PC-3 (cell line): ENCODE measurements at regions not wholly inside any gene's neighbourhood (a gene's known extent, or its start where the extent isn't known, plus 50 kb on each side); places are given as distances from the start of the nearest gene placed in this dataset.

Experiments
- ATAC-seq: fragments of 200-7000 bp; cut with Tn5 transposase; 2 replicates; pipeline ENCODE4 v1.9.1; 2020; ENCODE audit warnings: mild to moderate bottlenecking, moderate library complexity
- BruUV-seq: library from RNA; stranded (reverse); fragments of 400-500 nt; replicated peaks from 2 replicates; lab custom pipeline; 2021; lab: Mats Ljungman, UMichigan
- CTCF ChIA-PET: fragments of 300-600 bp; sonication (Branson Sonifier 250); formaldehyde crosslinking; loops from one replicate; lab custom pipeline; 2022; ENCODE audit warnings: antibody characterized with exemption; lab: Charles Lee
- POLR2A ChIA-PET: fragments of 300-600 bp; sonication (Branson Sonifier 250); formaldehyde crosslinking; loops from one replicate; lab custom pipeline; 2022; ENCODE audit warnings: antibody characterized with exemption; ENCODE audit not compliant: unreplicated experiment; lab: Charles Lee
- DNase-seq: peaks from one replicate; pipeline ENCODE4 v3.0.0-alpha.2; 2015
- H2AFZ ChIP-seq: fragments of 300-600 bp; sonication (generic); 2 replicates; pipeline ENCODE4 v1.6.0; 2016; ENCODE audit warnings: antibody characterized with exemption, low read length
- H3F3A ChIP-seq: fragments of 300-600 bp; sonication (generic); one replicate; pipeline ENCODE4 v1.6.0; 2017; ENCODE audit warnings: antibody characterized with exemption, low read length, control low read depth, mild to moderate bottlenecking; ENCODE audit not compliant: unreplicated experiment
- H3K27ac ChIP-seq: fragments of 300-600 bp; sonication (generic); 2 replicates; pipeline ENCODE4 v1.5.1; 2016; ENCODE audit warnings: mild to moderate bottlenecking, low read length
- H3K27me3 ChIP-seq: fragments of 300-600 bp; sonication (generic); 2 replicates; pipeline ENCODE4 v1.6.1; 2016; ENCODE audit warnings: low read length, mixed read lengths
- H3K36me3 ChIP-seq: fragments of 300-600 bp; sonication (generic); 2 replicates; pipeline ENCODE4 v1.6.1; 2016; ENCODE audit warnings: low read depth, mixed run types, low read length, mixed read lengths
- H3K4me1 ChIP-seq: fragments of 300-600 bp; sonication (generic); 2 replicates; pipeline ENCODE4 v1.5.1; 2016; ENCODE audit warnings: low read length; ENCODE audit not compliant: insufficient read depth
- H3K4me2 ChIP-seq: fragments of 300-600 bp; sonication (generic); 2 replicates; pipeline ENCODE4 v1.6.0; 2016; ENCODE audit warnings: low read length
- H3K4me3 ChIP-seq: fragments of 300-600 bp; sonication (generic); 2 replicates; pipeline ENCODE4 v1.5.1; 2016; ENCODE audit warnings: mild to moderate bottlenecking, low read length, mixed read lengths
- H3K79me2 ChIP-seq: fragments of 300-600 bp; sonication (generic); 2 replicates; pipeline ENCODE4 v1.6.1; 2017; ENCODE audit warnings: low read length, mixed read lengths
- H3K9ac ChIP-seq: fragments of 300-600 bp; sonication (generic); 2 replicates; pipeline ENCODE4 v1.6.0; 2016; ENCODE audit warnings: mild to moderate bottlenecking, low read length
- H3K9me2 ChIP-seq: fragments of 300-600 bp; sonication (generic); replicated peaks from 2 replicates; pipeline ENCODE4 v1.6.1; 2016; ENCODE audit warnings: mixed run types, low read length, mixed read lengths
- H3K9me3 ChIP-seq: fragments of 300-600 bp; sonication (generic); 2 replicates; pipeline ENCODE4 v1.6.1; 2016; ENCODE audit warnings: low read length, mixed read lengths
- H4K20me1 ChIP-seq: fragments of 300-600 bp; sonication (generic); 2 replicates; pipeline ENCODE4 v1.6.1; 2016; ENCODE audit warnings: low read length, mixed read lengths
- EZH2 ChIP-seq: fragments of 300-600 bp; sonication (generic); IDR thresholded peaks from one replicate; pipeline ENCODE4 v1.6.1; 2017; ENCODE audit warnings: antibody characterized with exemption, mild to moderate bottlenecking, low read length; ENCODE audit not compliant: unreplicated experiment
- EZH2phosphoT487 ChIP-seq: fragments of 300-600 bp; sonication (generic); IDR thresholded peaks from 2 replicates; pipeline ENCODE4 v1.6.1; 2018; ENCODE audit warnings: mild to moderate bottlenecking, antibody characterized with exemption, low read length, borderline replicate concordance
- intact Hi-C: fragments of 100-400 bp; cut with micrococcal nuclease; formaldehyde crosslinking; loops from 2 replicates; pipeline ENCODE4 v1.9.0; 2023
- TF ChIP-seq, protein P1 (sequence below): fragments of 300-600 bp; sonication (generic); conservative IDR thresholded peaks from 2 replicates; pipeline ENCODE4 v1.5.1; 2017; ENCODE audit warnings: antibody characterized with exemption, low read depth, mild to moderate bottlenecking, low read length

DNA sequence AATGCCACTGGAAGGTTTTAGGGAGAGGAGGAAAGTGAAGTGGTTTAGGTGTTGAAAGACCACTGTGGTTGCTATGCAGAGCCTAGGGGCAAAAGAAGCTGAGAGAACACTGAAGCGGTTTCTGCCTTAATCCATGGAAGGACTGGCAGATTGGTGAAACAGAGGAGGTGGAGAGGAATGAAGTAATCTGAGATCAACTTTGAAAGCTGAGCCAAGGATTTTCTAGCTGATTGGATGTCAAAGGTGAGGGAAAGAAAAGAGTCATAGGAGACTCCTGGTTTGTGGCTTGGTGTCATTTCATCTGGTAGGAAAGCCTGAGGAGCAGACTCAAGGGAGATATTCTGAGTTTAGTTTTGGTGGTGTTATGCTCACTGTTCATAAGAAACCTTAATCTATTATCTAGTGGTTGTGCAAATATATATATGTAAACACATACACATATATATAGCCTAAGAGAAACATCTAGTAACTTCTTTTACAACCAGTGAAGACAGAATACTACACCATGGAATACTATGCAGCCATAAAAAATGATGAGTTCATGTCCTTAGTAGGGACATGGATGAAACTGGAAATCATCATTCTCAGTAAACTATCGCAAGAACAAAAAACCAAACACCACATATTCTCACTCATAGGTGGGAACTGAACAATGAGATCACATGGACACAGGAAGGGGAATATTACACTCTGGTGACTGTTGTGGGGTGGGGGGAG lies 134.1 kb upstream of the CREB1 start:
- ChIA-PET CTCF (interaction anchor here (0.5 kb wide), 1 partner anchor 230 kb away, joined by 3 read pairs; the partner anchor contains the start of gene KLF7), POLR2A (no interaction called here)
- peak overlapping the region; percentile 44 for H2AFZ ChIP-seq
- peak; percentile 16 for ATAC-seq
- no peaks in the 10 kb centered on the region for H3K36me3 ChIP-seq
- BruUV-seq: TSS peak; percentile 96
- no peaks in the 10 kb centered on the region for H3K27me3 ChIP-seq
- H3K79me2 ChIP-seq: no peaks in the 10 kb centered on the region
- no peaks in the 10 kb centered on the region for H3K9me3 ChIP-seq
- H4K20me1 ChIP-seq: no peaks in the 10 kb centered on the region
- H3K4me2 ChIP-seq: peak overlapping the region; percentile 74
- peak overlapping the region; percentile 99 for H3K27ac ChIP-seq
- intact Hi-C loops: loop anchor here (1.0 to 2.0 kb wide), 7 partner anchors 53 to 229 kb away; no protein-coding TSS in a partner anchor
- peak; percentile 83 for DNase-seq
- TF ChIP-seq, protein P1, sequence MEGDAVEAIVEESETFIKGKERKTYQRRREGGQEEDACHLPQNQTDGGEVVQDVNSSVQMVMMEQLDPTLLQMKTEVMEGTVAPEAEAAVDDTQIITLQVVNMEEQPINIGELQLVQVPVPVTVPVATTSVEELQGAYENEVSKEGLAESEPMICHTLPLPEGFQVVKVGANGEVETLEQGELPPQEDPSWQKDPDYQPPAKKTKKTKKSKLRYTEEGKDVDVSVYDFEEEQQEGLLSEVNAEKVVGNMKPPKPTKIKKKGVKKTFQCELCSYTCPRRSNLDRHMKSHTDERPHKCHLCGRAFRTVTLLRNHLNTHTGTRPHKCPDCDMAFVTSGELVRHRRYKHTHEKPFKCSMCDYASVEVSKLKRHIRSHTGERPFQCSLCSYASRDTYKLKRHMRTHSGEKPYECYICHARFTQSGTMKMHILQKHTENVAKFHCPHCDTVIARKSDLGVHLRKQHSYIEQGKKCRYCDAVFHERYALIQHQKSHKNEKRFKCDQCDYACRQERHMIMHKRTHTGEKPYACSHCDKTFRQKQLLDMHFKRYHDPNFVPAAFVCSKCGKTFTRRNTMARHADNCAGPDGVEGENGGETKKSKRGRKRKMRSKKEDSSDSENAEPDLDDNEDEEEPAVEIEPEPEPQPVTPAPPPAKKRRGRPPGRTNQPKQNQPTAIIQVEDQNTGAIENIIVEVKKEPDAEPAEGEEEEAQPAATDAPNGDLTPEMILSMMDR: no peak
- TF ChIP-seq EZH2phosphoT487 (no peak), EZH2 (no peak)
- H3K4me1 ChIP-seq: peaks cover 23% of the 10 kb centered on the region
- H3F3A ChIP-seq: peaks cover 4% of the 10 kb centered on the region
- peak overlapping the region; percentile 89 for H3K9ac ChIP-seq
- H3K9me2 ChIP-seq: no peaks in the 10 kb centered on the region
- H3K4me3 ChIP-seq: peak overlapping the region; percentile 40

DNA sequence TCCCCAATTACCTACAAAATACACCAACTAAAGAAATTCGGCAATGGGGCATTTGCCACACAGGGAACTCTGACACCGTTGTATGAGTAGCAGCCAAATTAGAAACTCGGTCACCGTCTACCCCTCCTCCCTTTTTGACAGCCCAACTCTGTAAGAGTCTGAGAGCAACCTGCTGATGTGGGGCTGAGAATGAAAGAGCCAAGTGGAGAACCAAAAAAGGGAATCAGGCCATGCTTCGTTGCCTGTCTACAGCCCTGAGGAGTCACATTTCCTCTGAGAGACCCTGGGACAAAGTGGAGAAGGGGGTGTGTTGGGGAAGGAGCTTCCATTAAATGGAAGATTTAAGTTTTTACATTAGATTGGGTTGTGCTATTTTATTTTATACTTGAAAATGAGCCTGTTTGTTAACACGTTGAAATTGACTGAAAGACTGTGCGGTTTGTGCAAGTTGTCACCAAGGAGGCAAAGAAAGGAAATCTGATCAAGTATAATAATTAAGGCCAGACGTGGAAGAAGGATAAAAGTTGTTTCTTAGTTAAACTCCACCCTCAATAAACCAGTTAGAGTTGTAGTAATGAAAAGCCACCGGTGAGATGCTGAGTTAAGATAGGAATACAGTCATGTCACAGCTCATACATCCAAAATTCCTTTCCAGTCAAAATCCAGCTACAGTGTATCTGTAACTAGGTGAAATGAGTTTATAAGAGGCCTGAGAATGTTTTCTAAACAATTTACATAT lies 131.7 kb upstream of the CREB1 start:
- no peak for TF ChIP-seq EZH2phosphoT487
- TF ChIP-seq, protein P1: no peak
- TF ChIP-seq EZH2: no peak
- Histone ChIP-seq H3K9ac (no peak overlapping the region), H3K27me3 (no peaks in the 10 kb centered on the region), H3K36me3 (no peaks in the 10 kb centered on the region), H3F3A (peaks cover 4% of the 10 kb centered on the region), H3K9me3 (no peaks in the 10 kb centered on the region), H3K79me2 (no peaks in the 10 kb centered on the region), H2AFZ (no peak overlapping the region), H3K9me2 (no peaks in the 10 kb centered on the region), H3K4me3 (no peak overlapping the region), H3K4me1 (peaks cover 23% of the 10 kb centered on the region), H3K4me2 (no peak overlapping the region), H4K20me1 (no peaks in the 10 kb centered on the region), H3K27ac (no peak overlapping the region)
- DNase-seq: no peak
- BruUV-seq: no TSS peak
- CTCF ChIA-PET: no interaction called here
- intact Hi-C loops: no loop called here
- POLR2A ChIA-PET: interaction anchor here (0.7 kb wide), 1 partner anchor 11 kb away, joined by 3 read pairs; no protein-coding TSS in a partner anchor
- ATAC-seq: no peak
